WERI-Rb-1 (cell line): ENCODE measurements at regions not wholly inside any gene's neighbourhood (a gene's known extent, or its start where the extent isn't known, plus 50 kb on each side); places are given as distances from the start of the nearest gene placed in this dataset.

ENCODE experiments used
- DNase-seq: peaks from one replicate; pipeline ENCODE4 v3.0.0-alpha.2; 2020
- H3K27ac ChIP-seq: fragments of 250-450 bp; sonication (Bioruptor Pico); 2 replicates; pipeline ENCODE4 v1.5.1; 2020; ENCODE audit warnings: mild to moderate bottlenecking, moderate library complexity
- H3K27me3 ChIP-seq: fragments of 250-450 bp; sonication (Bioruptor Pico); 2 replicates; pipeline ENCODE4 v1.5.1; 2021; ENCODE audit warnings: mild to moderate bottlenecking, low read depth, moderate library complexity; ENCODE audit not compliant: insufficient read depth, severe bottlenecking
- H3K36me3 ChIP-seq: fragments of 250-450 bp; sonication (Bioruptor Pico); 2 replicates; pipeline ENCODE4 v1.5.1; 2020; ENCODE audit warnings: mild to moderate bottlenecking, moderate library complexity
- H3K4me3 ChIP-seq: 2 replicates; pipeline ENCODE4 v1.5.1; 2011; ENCODE audit warnings: low read depth, mild to moderate bottlenecking, control low read depth, low read length
- H3K9me3 ChIP-seq: fragments of 250-450 bp; sonication (Bioruptor Pico); 2 replicates; pipeline ENCODE4 v1.5.1; 2021; ENCODE audit warnings: mild to moderate bottlenecking, moderate library complexity; ENCODE audit not compliant: severe bottlenecking
- TF ChIP-seq, protein P1 (sequence below): IDR thresholded peaks from 2 replicates; pipeline ENCODE4 v1.5.1; 2011; ENCODE audit warnings: low read depth, mild to moderate bottlenecking, control low read depth, inconsistent platforms, low read length

DNA sequence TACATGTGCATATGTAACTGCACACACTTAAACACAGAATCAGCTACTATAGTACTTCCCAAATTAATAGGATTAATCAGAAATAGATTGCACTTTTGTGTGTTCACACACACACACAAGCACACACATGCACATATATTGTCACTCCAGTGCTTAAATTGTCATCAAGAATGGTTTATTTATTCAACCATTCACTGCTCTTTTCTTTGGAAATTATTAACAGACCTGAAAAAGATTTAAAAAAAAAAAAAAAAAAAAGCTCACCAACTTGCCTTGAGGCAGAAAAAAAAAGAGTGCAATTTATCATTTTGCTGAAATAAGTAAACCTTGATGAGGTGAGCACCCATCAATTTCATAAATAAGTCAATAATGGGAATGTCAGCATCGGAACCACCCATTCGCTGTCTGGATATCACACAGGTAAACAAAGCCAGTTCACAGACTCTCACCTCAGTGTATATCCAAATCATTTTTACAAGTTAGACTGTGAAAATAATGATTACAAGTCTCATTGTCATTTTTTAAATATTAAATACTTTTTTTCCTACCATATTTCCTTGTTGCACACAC is 562.8 kb downstream of the BNC2 start:
- no peak for DNase-seq
- Histone ChIP-seq H3K27ac (no peak overlapping the region), H3K4me3 (no peak overlapping the region), H3K36me3 (no peaks in the 10 kb centered on the region), H3K27me3 (no peaks in the 10 kb centered on the region), H3K9me3 (no peaks in the 10 kb centered on the region)
- TF ChIP-seq, protein P1, sequence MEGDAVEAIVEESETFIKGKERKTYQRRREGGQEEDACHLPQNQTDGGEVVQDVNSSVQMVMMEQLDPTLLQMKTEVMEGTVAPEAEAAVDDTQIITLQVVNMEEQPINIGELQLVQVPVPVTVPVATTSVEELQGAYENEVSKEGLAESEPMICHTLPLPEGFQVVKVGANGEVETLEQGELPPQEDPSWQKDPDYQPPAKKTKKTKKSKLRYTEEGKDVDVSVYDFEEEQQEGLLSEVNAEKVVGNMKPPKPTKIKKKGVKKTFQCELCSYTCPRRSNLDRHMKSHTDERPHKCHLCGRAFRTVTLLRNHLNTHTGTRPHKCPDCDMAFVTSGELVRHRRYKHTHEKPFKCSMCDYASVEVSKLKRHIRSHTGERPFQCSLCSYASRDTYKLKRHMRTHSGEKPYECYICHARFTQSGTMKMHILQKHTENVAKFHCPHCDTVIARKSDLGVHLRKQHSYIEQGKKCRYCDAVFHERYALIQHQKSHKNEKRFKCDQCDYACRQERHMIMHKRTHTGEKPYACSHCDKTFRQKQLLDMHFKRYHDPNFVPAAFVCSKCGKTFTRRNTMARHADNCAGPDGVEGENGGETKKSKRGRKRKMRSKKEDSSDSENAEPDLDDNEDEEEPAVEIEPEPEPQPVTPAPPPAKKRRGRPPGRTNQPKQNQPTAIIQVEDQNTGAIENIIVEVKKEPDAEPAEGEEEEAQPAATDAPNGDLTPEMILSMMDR = no peak

DNA sequence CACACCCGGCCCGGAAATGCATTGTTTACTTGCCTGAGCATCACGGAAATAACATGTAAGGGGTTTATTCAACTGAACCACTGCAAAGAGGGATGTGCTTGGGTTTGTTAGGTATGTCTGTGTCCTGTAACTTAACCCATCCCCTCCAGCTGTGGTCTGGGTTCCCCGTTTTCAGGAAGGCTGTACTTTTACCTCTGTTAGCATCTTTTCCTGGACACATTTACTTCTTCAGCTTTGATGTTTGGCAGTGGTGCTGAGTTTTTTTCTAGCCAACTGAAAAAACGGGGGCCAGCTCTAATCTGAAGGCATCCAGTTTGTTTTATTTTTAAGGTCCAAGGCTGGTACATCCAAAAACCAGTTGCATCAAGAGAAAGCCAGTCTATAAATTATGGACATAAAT is 561.8 kb downstream of the BNC2 start:
- DNase-seq = no peak
- H3K9me3 ChIP-seq = no peaks in the 10 kb centered on the region
- TF ChIP-seq, protein P1 = no peak
- no peaks in the 10 kb centered on the region for H3K27me3 ChIP-seq
- H3K36me3 ChIP-seq = no peaks in the 10 kb centered on the region
- no peak overlapping the region for H3K27ac ChIP-seq
- no peak overlapping the region for H3K4me3 ChIP-seq

DNA sequence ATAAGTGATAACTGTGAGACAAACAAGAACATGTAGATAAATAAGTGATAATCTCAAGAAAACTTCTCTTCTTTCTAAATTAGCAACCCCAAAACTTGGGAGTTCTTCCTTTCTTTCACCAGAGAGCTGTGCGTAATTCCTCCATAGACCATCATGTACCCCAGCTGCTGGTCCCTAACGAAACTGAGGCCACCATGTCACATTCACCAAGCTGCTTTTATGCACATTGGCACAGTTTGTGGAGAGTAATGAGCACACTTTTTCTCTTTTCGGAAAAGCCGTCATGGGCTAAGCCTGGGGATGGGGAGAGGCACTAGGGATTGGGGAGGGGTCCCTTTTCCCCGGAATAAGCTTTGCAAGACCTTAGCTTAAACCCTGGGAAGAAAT is 561.4 kb downstream of the BNC2 start:
- DNase-seq = no peak
- TF ChIP-seq, protein P1 = no peak
- H3K27me3 ChIP-seq = no peaks in the 10 kb centered on the region
- no peak overlapping the region for H3K4me3 ChIP-seq
- no peaks in the 10 kb centered on the region for H3K36me3 ChIP-seq
- no peaks in the 10 kb centered on the region for H3K9me3 ChIP-seq
- no peak overlapping the region for H3K27ac ChIP-seq

DNA sequence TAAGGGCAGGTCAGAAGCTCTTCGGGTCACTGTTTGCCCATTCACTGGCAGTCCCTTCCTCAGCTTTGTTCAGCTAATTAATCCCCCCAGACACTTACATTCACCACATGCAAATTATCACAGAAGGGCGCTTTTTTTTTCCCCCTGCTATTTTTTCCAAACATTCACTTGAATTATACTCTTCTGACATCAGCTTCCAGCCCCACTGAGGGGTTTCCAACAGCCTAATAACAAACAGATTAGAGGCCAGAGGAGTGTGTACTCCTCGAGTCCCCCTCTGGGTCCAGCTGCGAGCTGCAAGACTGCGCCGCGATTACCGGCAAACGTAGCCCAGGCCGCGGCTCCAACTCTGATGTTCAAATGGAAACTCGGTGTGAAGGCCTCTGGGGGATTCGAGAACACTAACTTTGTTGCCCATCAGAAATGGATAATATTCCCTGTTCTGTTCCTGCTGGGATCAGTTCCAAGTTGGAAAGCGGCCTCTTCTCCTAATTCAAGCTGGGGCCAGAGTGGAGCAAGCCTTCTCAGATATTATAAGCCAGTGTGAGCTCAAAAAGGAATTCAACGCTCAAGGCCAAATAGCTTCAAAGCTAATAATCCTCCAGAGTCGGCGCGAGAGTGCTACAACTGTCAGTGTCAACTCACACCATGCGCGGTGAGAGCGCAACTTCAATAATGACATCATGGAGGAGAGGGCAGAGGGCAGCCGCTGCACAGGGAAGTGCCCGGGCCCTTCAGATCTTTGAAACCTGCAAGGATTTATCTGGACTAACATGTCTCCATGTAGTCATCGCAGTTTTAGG is 560.8 kb downstream of the BNC2 start:
- Histone ChIP-seq H3K27ac (no peak overlapping the region), H3K36me3 (no peaks in the 10 kb centered on the region), H3K9me3 (no peaks in the 10 kb centered on the region), H3K27me3 (no peaks in the 10 kb centered on the region), H3K4me3 (no peak overlapping the region)
- no peak for DNase-seq
- TF ChIP-seq, protein P1 = no peak

DNA sequence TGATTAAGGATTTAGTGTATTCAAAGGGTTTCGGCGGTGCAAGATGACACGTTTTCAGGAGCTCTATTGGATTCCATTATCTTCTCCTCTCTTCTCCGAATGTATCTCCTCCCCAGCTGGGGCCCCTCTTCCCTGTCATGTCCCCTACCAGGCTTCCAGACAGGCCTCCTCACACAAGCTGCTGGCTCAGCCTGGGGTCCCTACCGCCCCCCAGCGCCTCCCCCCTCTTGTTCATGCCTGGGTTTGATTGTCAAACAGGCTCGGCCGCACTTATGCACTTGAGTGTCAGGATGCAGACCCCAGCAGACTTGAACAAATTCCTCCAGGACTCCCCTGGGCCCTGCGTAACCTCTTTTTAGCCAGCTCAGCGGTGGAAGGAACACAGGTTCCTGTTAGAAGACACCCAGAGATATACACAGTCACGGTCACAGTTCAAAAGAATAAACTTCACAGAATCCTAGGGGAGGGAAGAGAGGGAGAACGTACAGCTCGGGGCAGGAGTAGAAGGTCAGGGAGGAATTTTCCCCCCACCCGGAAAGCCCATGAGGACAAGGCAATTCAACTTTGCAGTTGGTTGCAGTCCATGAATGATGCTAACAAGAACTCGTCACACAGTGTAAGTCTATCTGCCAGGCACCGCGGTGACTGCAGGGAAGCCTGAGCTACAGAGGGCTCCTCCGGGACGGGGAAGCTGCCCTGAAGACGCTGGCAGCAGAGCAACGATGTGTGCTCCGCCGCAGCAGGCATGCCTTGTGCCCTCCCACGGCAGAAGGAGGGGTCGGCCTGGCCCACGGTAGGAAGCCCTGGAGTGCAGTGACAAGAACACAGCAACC is 560.0 kb downstream of the BNC2 start:
- no peak for DNase-seq
- H3K9me3 ChIP-seq = no peaks in the 10 kb centered on the region
- H3K27me3 ChIP-seq = no peaks in the 10 kb centered on the region
- H3K36me3 ChIP-seq = no peaks in the 10 kb centered on the region
- H3K4me3 ChIP-seq = no peak overlapping the region
- TF ChIP-seq, protein P1 = no peak
- no peak overlapping the region for H3K27ac ChIP-seq
